ENCODE measurements at regions not wholly inside any gene's neighbourhood (a gene's known extent, or its start where the extent isn't known, plus 50 kb on each side); places are given as distances from the start of the nearest gene placed in this dataset.

DNA sequence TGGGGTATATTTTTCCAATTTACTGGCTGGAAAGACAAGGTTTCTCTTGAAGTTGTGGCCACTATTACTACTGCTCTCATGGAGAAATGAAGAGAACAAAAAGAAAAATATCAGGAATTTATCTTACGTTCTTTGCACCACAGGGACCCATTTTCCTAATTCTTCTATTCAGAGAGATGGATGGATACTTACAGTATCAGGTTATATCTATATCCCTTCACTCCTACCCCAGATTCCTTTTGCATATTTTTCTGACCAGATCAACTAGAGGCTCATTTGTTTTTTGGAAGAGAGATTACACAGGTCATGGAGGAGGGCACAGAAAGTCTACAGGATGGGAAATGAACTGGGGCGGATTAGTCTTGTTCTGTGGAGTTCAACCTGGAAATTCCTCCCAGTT, 277.2 kb upstream of the VLDLR start:
- no peak overlapping the region for H3K4me2 ChIP-seq (ENCODE audit: insufficient read depth, low read length)
- H2AFZ ChIP-seq (ENCODE audit: low read depth, low read length), result no peak overlapping the region
- POLR2A ChIA-PET, result no interaction called here
- no TSS peak for BruUV-seq (replicated peaks)
- H3K4me1 ChIP-seq (ENCODE audit: control insufficient read depth, extremely low read depth, insufficient read depth, low read length), result no peaks in the 10 kb centered on the region
- H3K27ac ChIP-seq (ENCODE audit: insufficient read depth, low read depth, low read length), result no peak overlapping the region
- H3K9me1 ChIP-seq (replicated peaks; ENCODE audit: control insufficient read depth, extremely low read depth, insufficient read depth, low read length), result no peaks in the 10 kb centered on the region
- H4K20me1 ChIP-seq (replicated peaks; ENCODE audit: control insufficient read depth, extremely low read depth, insufficient read depth, low read length), result no peaks in the 10 kb centered on the region
- no peak for DNase-seq (ENCODE audit: low read depth, low spot score)
- H3K9ac ChIP-seq (replicated peaks; ENCODE audit: extremely low read depth, insufficient read depth, low read length), result no peak overlapping the region
- FAIRE-seq, result no peak
- no peaks in the 10 kb centered on the region for H3K36me3 ChIP-seq (ENCODE audit: control insufficient read depth in 2 of 2, extremely low read depth in 1 of 2, insufficient read depth in 2 of 2, low read length in 2 of 2)
- dilution Hi-C loops (cut with MboI; ENCODE audit: extremely low pct_ligation_motif_present, low sequenced_read_pairs), result no loop called here
- H3K27me3 ChIP-seq (ENCODE audit: control insufficient read depth in 2 of 2, insufficient read depth in 2 of 2, low read length in 2 of 2), result no peaks in the 10 kb centered on the region
- intact Hi-C loops (cut with micrococcal nuclease), result no loop called here
- no peaks in the 10 kb centered on the region for H3K9me3 ChIP-seq (replicated peaks; ENCODE audit: control insufficient read depth, insufficient read depth, low read length)
- CTCF ChIA-PET, result interaction anchor here (0.9 kb wide), 1 partner anchor 10 kb away, joined by 3 read pairs; no protein-coding TSS in a partner anchor
- TF ChIP-seq GATA2 (IDR thresholded peaks at IDR 0.05; ENCODE audit: insufficient read depth, insufficient read length, low read depth, low read length) (no peak), MAX (IDR thresholded peaks at IDR 0.05; ENCODE audit: insufficient read depth, insufficient read length) (no peak), EZH2 (IDR thresholded peaks at IDR 0.05; ENCODE audit: borderline replicate concordance, low read depth, low read length, severe bottlenecking) (no peak), JUN (IDR thresholded peaks at IDR 0.05; ENCODE audit: borderline replicate concordance, insufficient read depth, insufficient read length, low read depth) (no peak), MYC (IDR thresholded peaks at IDR 0.05; ENCODE audit: low read depth, low read length) (no peak), POLR2AphosphoS5 (IDR thresholded peaks at IDR 0.05; ENCODE audit: insufficient read depth, low read depth, low read length) (no peak)
- H3K4me3 ChIP-seq (replicated peaks in 1 of 3; ENCODE audit: insufficient read depth in 1 of 3, low read depth in 1 of 3, low read length in 3 of 3), result no peak overlapping the region
- no peaks in the 10 kb centered on the region for H3K79me2 ChIP-seq (ENCODE audit: control insufficient read depth, insufficient read depth, low read length)

DNA sequence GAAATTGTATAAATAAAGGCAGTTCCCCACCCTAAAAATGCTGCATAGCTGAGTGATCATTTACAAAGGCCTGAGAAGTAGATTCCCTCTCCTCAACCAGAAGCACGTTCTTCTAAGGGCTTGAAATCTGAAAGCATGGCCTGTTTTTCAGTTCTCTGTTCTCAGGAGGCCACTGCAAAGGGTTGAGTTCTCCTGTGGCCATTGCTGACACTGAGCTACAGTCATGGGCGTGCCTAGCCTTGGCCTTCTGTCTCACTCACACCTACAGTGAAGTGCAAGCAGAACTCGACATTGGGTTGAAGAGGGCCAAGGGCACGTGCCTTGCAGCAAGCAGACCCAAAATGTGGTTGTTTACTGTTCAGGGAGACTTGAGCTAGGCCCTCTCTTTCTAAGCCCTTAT, 276.6 kb upstream of the VLDLR start:
- FAIRE-seq, result no peak
- Histone ChIP-seq H3K9me3 (replicated peaks; ENCODE audit: control insufficient read depth, insufficient read depth, low read length) (no peaks in the 10 kb centered on the region), H3K27ac (ENCODE audit: insufficient read depth, low read depth, low read length) (no peak overlapping the region), H2AFZ (ENCODE audit: low read depth, low read length) (no peak overlapping the region), H3K27me3 (ENCODE audit: control insufficient read depth in 2 of 2, insufficient read depth in 2 of 2, low read length in 2 of 2) (no peaks in the 10 kb centered on the region), H3K36me3 (ENCODE audit: control insufficient read depth in 2 of 2, extremely low read depth in 1 of 2, insufficient read depth in 2 of 2, low read length in 2 of 2) (no peaks in the 10 kb centered on the region), H3K4me2 (ENCODE audit: insufficient read depth, low read length) (no peak overlapping the region), H3K4me3 (replicated peaks in 1 of 3; ENCODE audit: insufficient read depth in 1 of 3, low read depth in 1 of 3, low read length in 3 of 3) (no peak overlapping the region), H4K20me1 (replicated peaks; ENCODE audit: control insufficient read depth, extremely low read depth, insufficient read depth, low read length) (no peaks in the 10 kb centered on the region), H3K79me2 (ENCODE audit: control insufficient read depth, insufficient read depth, low read length) (no peaks in the 10 kb centered on the region), H3K9ac (replicated peaks; ENCODE audit: extremely low read depth, insufficient read depth, low read length) (no peak overlapping the region), H3K9me1 (replicated peaks; ENCODE audit: control insufficient read depth, extremely low read depth, insufficient read depth, low read length) (no peaks in the 10 kb centered on the region), H3K4me1 (ENCODE audit: control insufficient read depth, extremely low read depth, insufficient read depth, low read length) (no peaks in the 10 kb centered on the region)
- ChIA-PET CTCF (interaction anchor here (0.9 to 1.0 kb wide), 2 partner anchors 9 to 12 kb away, joined by 3 read pairs; no protein-coding TSS in a partner anchor), POLR2A (no interaction called here)
- no TSS peak for BruUV-seq (replicated peaks)
- TF ChIP-seq MYC (IDR thresholded peaks at IDR 0.05; ENCODE audit: low read depth, low read length) (no peak), EZH2 (IDR thresholded peaks at IDR 0.05; ENCODE audit: borderline replicate concordance, low read depth, low read length, severe bottlenecking) (no peak), POLR2A (IDR thresholded peaks at IDR 0.05; ENCODE audit: low read depth, low read length) (no peak), GATA2 (IDR thresholded peaks at IDR 0.05; ENCODE audit: insufficient read depth, insufficient read length, low read depth, low read length) (no peak), FOS (IDR thresholded peaks at IDR 0.05; ENCODE audit: borderline replicate concordance, insufficient read depth, low read length) (no peak)
- intact Hi-C loops (cut with micrococcal nuclease) (no loop called here), dilution Hi-C loops (cut with MboI; ENCODE audit: extremely low pct_ligation_motif_present, low sequenced_read_pairs) (no loop called here)
- DNase-seq (ENCODE audit: low read depth, low spot score), result no peak
